GM18861 (cell line): ENCODE measurements at regions not wholly inside any gene's neighbourhood (a gene's known extent, or its start where the extent isn't known, plus 50 kb on each side); places are given as distances from the start of the nearest gene placed in this dataset.

ENCODE experiments used
- ATAC-seq: cut with Tn5 transposase; IDR thresholded peaks from one replicate; pipeline ENCODE4 v1.9.1; 2021; ENCODE audit not compliant: unreplicated experiment

DNA sequence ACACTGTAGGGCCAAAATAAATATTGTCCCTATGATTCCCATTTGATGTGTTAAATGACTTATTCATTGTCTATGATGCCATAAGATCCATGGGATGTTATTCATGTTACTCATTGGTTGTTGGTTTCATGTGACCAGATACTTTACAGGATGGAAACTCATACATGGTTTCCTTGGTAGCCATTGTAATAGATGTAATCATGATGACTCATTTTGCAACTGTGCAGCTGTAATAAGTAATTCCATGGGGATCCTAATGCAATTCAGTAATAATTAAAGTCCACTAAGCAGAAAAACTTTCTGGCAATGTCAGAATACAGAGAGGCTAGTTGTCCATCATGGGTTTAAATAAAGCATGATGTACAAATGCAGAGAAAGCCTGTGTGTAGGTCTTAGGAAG is 389.7 kb upstream of the NR3C2 start:
- ATAC-seq: no peak

DNA sequence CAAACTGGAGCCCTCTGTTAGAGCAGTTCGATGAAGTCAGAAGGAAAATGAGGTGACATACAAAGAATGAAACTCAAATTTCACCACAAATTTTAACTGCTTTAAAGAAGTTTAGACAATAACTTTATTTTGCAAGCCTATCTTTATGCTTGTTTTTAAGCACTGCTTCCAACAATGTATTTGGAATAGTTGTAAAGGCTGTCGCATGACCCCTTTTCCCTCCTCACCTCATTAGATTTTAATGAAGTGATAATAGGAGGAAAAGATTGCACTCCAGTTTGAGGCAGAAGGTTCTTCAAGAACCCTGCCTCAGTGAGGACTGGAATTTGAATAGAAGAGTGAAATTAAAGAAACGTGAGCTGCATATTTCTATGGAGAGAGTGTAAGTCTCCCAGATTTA is 386.1 kb upstream of the NR3C2 start:
- no peak for ATAC-seq

DNA sequence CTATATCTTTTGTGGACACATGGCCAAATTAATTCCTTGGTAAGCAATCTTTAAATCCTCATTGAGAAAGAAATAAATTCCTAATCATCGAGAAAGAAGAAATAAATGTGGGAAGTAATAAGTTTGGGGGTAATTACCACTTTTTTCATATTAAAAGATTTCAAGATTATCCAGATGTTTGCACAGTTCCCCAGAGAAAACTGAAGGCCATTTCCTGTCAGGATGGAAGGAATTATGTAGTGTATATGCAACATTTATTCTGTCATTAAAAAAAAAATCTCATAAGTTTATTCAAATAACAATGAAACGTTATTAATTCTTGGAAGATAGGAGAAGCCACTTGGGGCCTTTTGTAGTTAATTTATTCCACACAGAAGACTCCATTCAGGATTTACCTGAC is 385.6 kb upstream of the NR3C2 start:
- ATAC-seq: no peak

DNA sequence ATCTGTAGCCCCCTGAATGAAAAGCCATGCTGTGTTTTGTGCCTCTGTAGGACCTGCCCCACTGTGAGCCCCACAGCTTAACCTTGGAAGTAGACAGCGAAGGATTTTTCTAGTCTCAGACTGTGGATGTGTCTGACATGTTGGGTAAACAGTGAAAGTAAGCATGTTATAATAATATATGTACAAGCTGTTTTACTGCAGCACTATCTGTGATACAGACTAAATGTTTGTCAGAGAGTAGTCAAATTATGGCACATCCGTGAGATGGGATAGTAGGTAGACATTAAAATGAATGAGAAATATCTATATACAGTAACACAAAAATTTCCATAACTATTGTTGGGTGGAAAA is 381.2 kb upstream of the NR3C2 start:
- ATAC-seq: no peak

DNA sequence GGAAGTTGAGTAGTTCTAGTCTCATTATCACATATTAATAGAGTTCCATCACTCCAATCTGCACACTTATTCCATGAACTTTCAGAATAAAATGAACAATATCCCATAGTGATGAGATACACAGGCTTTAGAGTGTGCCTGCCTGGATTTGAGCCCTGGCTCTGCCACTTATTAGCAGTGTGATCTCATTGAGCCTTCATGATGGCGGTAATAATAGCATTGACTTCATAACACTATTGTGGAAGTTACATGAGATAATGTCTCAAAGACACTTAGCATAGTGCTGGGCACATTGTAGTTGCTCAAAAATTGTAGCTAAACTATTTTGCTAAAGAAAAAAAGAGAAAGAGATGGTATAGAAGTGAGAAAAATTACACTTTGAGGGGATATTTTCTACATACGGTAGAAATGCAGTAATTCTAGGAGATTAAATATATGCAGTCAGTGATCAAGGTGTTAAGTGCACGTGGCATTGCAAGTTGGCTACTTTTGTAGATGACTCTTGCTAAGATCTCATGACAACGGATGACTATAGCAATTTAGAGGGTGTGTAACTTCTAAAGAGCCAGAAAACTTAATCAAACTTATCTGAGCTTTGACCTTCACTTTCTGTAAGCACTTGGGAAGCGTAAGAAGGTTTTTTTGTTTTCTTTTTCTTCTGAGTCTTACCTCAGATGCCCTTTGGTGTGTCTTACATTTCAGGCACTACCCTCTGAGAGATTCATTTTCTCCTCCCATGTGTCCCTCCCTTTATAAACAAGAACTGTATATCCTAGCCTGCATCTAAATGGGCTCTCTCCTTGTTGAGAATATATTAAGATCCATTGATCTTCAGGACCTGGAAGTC is 380.6 kb upstream of the NR3C2 start:
- ATAC-seq: no peak

DNA sequence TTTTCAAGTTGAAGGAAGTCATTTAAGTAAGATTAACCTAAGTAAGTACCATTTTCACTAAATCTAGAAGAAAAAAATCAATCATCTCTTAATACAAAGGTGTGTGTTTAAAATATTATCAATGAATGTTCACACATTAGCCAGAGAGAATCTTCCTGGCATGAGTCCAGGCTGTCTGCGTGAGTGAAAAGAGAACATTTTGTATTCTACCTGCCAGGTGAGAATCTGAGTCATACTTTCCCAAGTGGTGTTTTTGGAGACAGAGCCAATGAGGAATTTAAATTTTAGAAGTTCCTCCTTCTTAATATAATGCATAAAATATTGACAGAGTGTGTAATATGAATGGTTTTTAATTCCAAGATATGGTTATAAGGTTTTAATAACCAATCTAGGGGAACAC is 371.8 kb upstream of the NR3C2 start:
- ATAC-seq: no peak

DNA sequence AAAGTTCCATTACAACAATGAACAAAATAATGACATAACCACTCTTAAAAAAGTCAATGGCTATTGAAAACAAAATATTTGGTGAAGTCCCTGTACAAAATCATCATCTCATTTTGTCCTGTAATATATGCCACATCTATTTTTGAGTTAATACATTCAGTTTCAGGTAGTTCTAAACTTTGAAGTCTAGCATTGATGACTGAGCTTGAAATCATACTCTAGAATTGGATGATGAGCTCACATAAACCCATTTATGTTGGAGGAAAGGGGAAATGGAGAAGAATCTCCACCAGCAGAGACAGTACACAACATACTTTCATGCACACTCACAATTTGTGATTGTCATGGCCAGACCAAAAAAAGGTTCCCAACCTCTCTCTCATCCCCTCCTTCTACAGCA is 371.1 kb upstream of the NR3C2 start:
- ATAC-seq: no peak

DNA sequence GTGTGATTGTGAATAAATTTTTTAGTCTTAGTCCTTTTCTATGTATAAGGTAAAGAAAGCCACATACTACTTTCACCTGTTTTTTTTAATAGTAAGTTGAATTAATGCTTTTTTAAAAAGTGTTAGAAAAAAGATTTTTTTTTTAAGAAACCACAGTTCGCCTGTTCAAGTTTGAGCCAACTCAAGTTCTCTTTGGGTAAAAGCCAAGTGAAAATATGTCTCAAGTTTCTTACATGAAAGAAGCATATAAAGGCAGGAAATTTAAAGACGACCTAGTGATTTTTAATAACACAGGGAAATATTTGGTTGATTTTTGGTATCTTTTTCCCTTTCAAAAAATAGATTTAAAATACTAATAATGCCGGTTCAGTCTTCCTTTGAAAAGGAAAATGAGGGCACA is 369.9 kb upstream of the NR3C2 start:
- no peak for ATAC-seq

DNA sequence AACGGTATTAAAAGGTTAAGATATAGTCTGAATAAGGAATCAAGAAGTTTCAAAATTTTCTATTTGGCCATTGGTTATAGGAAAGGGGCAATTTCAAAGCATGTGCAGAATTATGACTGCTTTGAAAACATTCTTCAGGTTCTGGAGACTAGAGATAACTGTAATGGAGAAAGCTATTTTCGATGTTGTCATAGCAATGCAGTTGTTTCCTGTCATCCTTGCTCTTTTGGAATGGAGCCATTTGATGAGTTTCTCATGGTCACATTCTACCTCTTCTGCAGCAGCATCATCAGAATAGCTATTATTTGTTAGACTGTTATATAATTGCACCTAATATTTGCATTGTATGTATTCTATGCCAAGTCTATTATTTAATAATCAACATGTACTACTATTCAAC is 368.2 kb upstream of the NR3C2 start:
- ATAC-seq: no peak

DNA sequence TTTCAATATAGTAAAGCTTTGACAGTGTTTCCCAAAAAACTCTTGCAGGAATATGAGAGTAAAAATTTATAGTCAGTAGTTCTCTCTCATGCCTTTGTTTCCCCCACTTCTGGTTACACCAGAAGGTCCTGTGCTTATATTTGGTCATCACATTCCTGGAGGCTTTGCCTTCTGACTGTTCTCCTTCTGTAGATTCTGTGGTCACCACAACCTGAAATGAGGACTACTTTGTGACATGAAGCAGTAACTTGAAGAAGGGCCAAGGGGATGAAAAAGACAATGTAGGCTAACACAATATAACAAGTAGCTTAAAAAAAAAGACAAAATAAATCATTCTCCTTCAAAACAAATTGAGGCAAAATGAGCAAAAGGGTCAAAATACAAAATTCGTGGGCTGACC is 366.2 kb upstream of the NR3C2 start:
- no peak for ATAC-seq

DNA sequence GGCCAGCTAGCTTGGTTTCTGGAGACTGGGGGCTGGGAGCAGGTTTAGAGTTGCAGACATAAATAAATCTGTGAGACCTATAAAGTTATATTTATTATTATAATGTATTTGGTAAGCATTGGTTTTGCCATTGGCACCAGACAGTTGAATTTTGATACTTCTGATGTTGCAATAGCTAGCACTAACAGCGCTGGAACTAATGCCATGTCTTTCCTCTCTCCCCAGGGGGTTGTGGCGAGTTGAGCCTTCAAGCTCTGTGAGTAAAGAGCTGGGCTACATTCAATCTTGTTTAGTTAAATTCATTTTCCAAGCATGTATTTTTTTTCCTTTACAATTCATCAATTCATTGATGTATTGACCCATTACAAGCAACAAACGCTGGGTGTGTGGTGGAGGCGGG is 358.7 kb upstream of the NR3C2 start:
- no peak for ATAC-seq

DNA sequence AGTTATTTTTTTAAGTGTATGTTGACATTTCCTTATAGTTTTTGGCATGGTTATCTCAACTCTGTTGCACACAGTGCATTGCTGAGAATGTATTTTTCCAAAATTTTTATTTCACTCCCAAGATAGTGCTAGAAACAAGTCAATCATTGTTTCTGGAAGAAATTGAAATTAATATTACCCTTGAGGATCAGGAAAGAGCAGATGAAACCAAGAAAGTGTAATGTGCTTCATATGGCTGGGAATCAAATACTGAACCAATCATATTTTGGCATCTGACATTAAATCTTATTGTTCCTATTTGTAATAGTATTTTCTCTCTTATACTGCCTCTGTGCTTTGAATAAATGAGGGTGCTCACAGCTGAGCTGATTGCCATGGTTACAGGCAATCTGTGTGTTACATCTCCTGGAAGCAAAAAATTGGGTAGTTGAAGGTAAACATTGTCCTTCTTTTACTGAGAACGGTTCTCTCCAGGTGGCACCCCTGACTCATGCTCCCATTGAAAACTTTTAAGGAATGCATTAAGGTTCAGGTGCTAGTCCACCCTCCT is 358.2 kb upstream of the NR3C2 start:
- no peak for ATAC-seq

DNA sequence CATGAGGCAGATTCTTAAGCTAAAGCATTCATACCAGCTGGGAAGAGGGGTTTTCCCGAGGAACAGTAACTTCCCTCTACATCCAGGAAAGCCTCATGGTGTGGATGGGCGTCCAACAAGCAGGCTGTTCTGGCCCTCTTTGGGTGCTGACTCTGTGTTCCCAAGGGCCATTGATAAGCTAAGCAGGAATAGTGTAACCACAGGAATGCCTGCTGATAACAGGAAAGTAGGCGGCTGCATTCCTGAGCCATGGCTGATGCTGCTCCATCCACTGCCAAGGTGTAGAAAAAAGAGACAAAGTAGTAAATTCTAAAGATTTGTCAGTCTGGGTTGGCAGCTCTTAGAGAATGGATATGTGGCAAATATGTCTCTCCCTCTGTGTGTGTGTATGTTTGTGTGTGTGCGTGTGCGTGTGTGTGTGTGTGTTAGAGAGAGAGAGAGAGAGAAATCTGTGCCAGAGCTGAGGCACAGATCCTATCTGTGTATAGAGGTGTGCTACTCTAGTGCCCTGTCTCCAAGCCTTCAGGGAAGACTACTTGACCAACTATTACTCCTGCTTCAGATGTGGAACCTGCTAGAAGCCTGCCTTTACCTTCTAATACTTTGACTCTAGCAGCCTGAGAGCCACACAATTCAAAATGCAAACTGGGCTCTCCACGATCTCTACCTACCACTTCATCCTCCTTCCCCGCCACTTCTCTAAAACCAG is 353.1 kb upstream of the NR3C2 start:
- ATAC-seq: no peak

DNA sequence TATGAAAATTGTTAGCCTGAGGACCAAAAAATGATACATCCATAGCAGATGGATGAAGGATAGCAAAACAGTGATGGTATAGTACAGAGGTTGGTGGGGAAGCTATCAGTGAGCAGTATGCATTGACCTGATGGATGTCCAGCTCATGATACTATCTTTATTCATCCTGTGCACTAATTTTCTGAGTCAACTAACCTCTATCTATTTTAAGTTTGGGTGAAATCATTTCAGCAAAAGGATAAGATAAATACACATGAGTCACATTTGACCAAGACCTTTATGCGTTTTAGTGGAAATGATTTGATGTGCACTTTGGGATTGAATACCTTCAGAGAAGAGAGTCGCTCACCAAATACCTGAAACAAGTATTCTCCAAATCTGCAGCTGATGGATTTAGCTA is 351.0 kb upstream of the NR3C2 start:
- no peak for ATAC-seq

DNA sequence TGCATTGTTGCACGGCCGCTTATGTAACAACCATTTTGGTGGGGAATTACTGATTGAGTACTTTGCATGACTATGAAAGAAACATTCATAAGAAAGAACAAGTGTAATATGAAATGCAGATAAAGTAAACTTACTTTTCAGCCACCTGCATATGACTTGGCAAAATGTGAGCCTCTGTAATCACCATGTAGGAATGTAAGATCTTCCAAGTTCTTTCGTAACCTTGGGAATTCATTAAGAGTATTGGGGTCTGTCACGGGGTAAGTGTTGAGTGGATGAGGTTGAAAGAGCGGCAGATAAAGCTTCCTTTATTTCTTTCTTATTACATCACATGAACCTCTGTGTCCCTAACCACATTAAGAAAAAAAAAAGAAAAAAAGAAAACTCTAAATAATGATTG is 348.5 kb upstream of the NR3C2 start:
- ATAC-seq: no peak

DNA sequence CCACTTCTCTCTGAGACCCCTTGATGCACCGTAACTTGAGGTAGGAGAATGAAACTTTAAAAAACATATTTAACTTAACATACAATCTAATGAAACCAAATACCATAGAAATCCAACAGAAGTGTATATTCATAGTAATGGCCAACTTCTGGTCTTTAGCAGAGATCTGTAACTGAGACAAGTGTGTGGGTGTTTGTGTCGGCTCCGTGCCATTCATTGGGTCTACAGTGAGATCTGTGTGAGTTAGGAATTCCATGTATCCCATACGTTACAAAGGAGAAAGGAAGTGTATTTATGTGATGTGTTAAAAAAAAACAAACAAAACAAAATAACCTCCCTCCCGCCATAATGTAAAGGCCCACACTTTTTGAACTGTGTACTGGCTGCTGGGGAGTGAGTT is 348.0 kb upstream of the NR3C2 start:
- ATAC-seq: no peak

DNA sequence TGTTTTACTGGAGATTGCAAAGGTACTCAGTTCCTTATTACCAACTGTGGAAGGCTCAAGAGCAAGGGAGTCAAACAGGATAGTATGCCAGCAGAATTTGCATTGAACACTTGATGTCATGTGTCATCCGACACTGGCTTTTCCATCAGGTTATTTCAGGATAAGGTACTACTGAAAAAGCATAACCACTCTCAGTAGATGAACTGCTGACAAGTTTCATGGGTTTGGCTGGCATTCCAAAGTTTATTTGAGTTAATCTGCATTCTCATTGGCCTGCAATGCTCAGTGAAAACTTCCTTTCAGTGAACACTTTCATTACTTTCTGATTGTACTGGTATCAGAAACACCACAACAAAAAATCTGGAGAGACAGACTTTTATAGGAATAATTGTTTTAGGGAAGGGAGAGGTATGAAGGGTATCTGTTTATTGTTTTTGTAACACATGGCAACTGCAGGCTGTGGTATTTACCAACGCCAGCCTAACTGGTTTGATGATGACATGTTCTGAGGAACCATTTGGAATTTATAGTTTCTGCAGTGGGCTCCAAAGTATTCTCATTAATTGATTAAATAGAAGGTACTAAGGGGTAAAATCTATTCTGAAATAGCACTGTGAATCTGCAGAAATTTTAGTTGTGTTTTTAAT is 345.7 kb upstream of the NR3C2 start:
- ATAC-seq: no peak

DNA sequence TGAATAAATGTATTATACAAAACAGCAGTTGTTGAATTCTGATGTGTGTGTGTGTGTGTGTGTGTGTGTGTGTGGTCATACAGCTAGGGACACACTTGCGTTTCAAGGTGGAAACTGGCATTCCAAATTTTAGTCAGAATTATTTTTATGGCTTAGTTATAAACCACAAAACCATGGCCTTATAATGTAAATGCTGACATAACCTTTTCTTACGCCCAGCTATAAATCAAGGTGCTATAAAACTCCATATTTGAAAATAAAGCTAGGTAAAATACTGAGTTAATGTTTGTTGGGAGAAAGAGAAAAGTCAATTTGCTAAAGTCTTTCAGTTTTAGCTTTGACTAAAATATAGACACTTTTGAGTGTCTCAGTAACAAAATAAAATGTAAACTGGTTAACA is 345.1 kb upstream of the NR3C2 start:
- ATAC-seq: no peak

DNA sequence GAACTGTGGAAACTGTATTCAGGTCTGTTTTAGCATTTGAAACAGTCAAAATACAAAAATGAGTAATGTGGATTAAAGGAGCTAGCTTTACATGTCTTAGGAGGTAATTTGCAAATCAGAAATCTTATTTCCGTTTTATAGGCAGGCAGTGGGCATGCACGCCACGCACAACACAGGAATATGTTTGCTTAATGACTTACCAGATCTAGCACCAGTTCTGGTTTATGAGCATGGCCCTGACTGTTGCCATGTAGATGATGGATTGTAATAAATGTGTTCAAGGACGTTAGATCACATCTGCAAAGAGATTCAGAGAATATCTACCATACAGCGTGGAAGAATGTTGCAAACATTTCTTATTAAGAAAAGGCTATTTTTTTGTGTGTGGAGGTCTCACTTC is 344.5 kb upstream of the NR3C2 start:
- no peak for ATAC-seq

DNA sequence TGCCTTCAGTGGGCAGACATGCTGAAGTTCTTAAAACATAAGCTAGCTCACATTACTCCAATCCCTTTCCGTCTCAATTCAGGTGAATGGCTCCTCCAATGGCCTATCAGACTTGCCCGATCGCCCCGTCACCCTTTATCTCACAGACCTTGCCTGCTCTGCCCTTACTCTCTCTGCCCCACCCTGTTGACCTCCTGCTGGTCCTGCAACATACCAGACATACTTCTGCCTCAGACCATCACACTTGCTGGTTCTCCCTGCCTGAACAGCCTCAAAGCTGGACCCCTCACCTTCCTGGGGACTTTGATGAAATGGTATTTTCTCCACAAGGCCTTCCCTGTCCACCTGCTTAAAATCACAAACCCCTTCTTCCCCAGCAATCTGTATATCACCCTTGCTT is 340.1 kb upstream of the NR3C2 start:
- no peak for ATAC-seq

DNA sequence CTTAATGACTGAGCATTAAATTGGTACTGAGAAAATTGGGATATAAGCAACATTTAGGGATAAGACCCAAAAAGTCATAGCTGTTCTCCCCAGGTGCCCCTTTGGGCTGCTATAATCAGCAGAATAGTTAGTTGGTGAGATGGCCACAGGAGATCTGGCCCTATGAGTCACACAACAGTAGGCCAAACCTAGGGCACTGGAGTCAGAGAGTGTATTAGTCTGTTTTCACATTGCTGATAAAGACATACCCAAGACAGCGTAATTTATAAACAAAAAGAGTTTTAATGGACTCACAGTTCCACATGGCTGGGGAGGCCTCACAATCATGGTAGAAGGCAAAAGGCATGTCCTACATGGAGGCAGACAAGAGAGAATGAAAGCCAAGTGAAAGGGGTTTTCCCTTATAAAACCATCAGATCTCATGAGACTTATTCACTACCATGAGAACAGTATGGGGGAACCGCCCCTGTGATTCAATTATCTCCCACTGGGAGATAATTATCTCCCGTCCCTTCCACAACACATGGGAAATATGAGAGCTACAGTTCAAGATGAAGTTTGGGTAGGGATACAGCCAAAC is 338.3 kb upstream of the NR3C2 start:
- ATAC-seq: no peak

DNA sequence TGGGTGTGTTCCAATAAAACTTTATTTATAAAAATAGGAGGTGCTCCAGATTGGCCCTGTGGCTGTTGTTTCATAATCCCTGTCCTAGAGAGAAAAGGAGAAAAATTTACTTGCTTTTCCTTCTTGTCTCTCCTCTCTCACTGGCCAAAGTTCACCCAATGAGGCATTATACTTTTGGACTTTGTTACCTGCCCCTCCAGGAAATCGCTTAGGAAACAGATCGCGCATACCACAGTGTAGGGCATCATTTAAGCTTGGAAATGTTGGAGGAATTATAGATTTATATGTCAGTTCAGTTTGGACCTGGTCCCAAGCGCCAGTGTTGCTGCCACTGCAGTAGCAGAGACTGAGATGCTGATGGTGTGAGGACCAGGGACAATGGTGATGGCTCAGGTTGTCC is 337.6 kb upstream of the NR3C2 start:
- ATAC-seq: no peak
